Fibroblast of skin of left biceps (primary cell): ENCODE measurements at regions not wholly inside any gene's neighbourhood (a gene's known extent, or its start where the extent isn't known, plus 50 kb on each side); places are given as distances from the start of the nearest gene placed in this dataset.
"Not testable (repeated sequence)": the region's sequence is repeated elsewhere in the genome, so short reads cannot be mapped to it uniquely, and the experiment has no call there.

Source experiments
- DNase-seq, 2 experiments: peaks; one replicate each; pipeline ENCODE4 v3.0.0-alpha.2; 2013; ENCODE audit warnings: low read depth in 2 of 2

GRCh38 chr6:120358535-120358934 lies 975.7 kb downstream of the TBC1D32 start:
- DNase-seq: not testable (repeated sequence)

- no peak for DNase-seq
These were observed 976.8 kb downstream of the TBC1D32 start for GRCh38 chr6:120357447-120357846.

GRCh38 chr6:120355822-120356221 lies 978.5 kb downstream of the TBC1D32 start:
- DNase-seq: peak; percentile 35 to 38

GRCh38 chr6:120354452-120355098 lies 979.7 kb downstream of the TBC1D32 start:
- no peak for DNase-seq

- DNase-seq: no peak
These were observed 981.8 kb downstream of the TBC1D32 start for GRCh38 chr6:120352491-120352890.

GRCh38 chr6:120348926-120349325 lies 985.4 kb downstream of the TBC1D32 start:
- peak; percentile 47 to 56 for DNase-seq

- DNase-seq: no peak
These were observed 979.0 kb upstream of the MAN1A1 start for GRCh38 chr6:120328521-120328920.

- no peak for DNase-seq
These were observed 971.1 kb upstream of the MAN1A1 start for GRCh38 chr6:120320481-120321162.

- DNase-seq: no peak
These were observed 954.7 kb upstream of the MAN1A1 start for GRCh38 chr6:120304223-120304622.

GRCh38 chr6:120303527-120303926 lies 954.0 kb upstream of the MAN1A1 start:
- DNase-seq: no peak

- no peak for DNase-seq
These were observed 952.5 kb upstream of the MAN1A1 start for GRCh38 chr6:120302041-120302440.

GRCh38 chr6:120290964-120291363 lies 941.4 kb upstream of the MAN1A1 start:
- DNase-seq: no peak

- DNase-seq: no peak
These were observed 932.4 kb upstream of the MAN1A1 start for GRCh38 chr6:120282005-120282404.

- DNase-seq: no peak
These were observed 930.1 kb upstream of the MAN1A1 start for GRCh38 chr6:120279466-120280167.

GRCh38 chr6:120278689-120279396 lies 929.3 kb upstream of the MAN1A1 start:
- DNase-seq: no peak

- no peak for DNase-seq
These were observed 925.0 kb upstream of the MAN1A1 start for GRCh38 chr6:120274547-120274946.

GRCh38 chr6:120273411-120273810 lies 923.9 kb upstream of the MAN1A1 start:
- DNase-seq: no peak

- no peak for DNase-seq
These were observed 922.5 kb upstream of the MAN1A1 start for GRCh38 chr6:120272038-120272437.

GRCh38 chr6:120268256-120268655 lies 918.7 kb upstream of the MAN1A1 start:
- not testable (repeated sequence) for DNase-seq

GRCh38 chr6:120262354-120262753 lies 912.8 kb upstream of the MAN1A1 start:
- no peak for DNase-seq

- no peak for DNase-seq
These were observed 911.1 kb upstream of the MAN1A1 start for GRCh38 chr6:120260636-120261035.

GRCh38 chr6:120254651-120255050 lies 905.1 kb upstream of the MAN1A1 start:
- DNase-seq: no peak
